SKM-1 (cell line): ENCODE measurements at regions not wholly inside any gene's neighbourhood (a gene's known extent, or its start where the extent isn't known, plus 50 kb on each side); places are given as distances from the start of the nearest gene placed in this dataset.

Experiments used
- DNase-seq: peaks from one replicate; lab custom pipeline; 2025; ENCODE audit not compliant: unreplicated experiment; lab: John Stamatoyannopoulos, UW

- no peak for DNase-seq
Measured at GRCh38 chr6:106918115-106918514, 56.4 kb downstream of the CD24 start.

GRCh38 chr6:106916891-106917290 lies 57.6 kb downstream of the CD24 start:
- DNase-seq = no peak

GRCh38 chr6:106913676-106914280 lies 60.8 kb downstream of the CD24 start:
- DNase-seq = no peak

- no peak for DNase-seq
Measured at GRCh38 chr6:106913111-106913510, 61.4 kb downstream of the CD24 start.

GRCh38 chr6:106912091-106912490 lies 62.4 kb downstream of the CD24 start:
- DNase-seq = no peak

GRCh38 chr6:106910999-106911949 lies 63.3 kb downstream of the CD24 start:
- DNase-seq = no peak

- no peak for DNase-seq
Measured at GRCh38 chr6:106908386-106908840, 66.1 kb downstream of the CD24 start.

- DNase-seq = no peak
Measured at GRCh38 chr6:106907754-106908153, 66.8 kb downstream of the CD24 start.

GRCh38 chr6:106906232-106906631 lies 68.3 kb downstream of the CD24 start:
- no peak for DNase-seq

- no peak for DNase-seq
Measured at GRCh38 chr6:106903299-106903698, 71.2 kb downstream of the CD24 start.

- no peak for DNase-seq
Measured at GRCh38 chr6:106901062-106901461, 73.5 kb downstream of the CD24 start.

GRCh38 chr6:106899697-106900096 lies 74.8 kb downstream of the CD24 start:
- DNase-seq = no peak

GRCh38 chr6:106897580-106897979 lies 76.9 kb downstream of the CD24 start:
- no peak for DNase-seq

GRCh38 chr6:106895703-106896040 lies 78.9 kb downstream of the CD24 start:
- no peak for DNase-seq

- DNase-seq = no peak
Measured at GRCh38 chr6:106894978-106895702, 79.4 kb downstream of the CD24 start.

GRCh38 chr6:106892186-106892585 lies 82.3 kb downstream of the CD24 start:
- DNase-seq = no peak

- DNase-seq = no peak
Measured at GRCh38 chr6:106890447-106890846, 84.1 kb downstream of the CD24 start.

- no peak for DNase-seq
Measured at GRCh38 chr6:106889692-106890091, 84.8 kb downstream of the CD24 start.

GRCh38 chr6:106886922-106887797 lies 87.4 kb downstream of the CD24 start:
- DNase-seq = no peak

- no peak for DNase-seq
Measured at GRCh38 chr6:106886081-106886843, 88.3 kb downstream of the CD24 start.
